ENCODE measurements at regions not wholly inside any gene's neighbourhood (a gene's known extent, or its start where the extent isn't known, plus 50 kb on each side); places are given as distances from the start of the nearest gene placed in this dataset.

GRCh38 chr4:116395408-116395807 lies 690.0 kb downstream of the TRAM1L1 start:
- in situ Hi-C loops (cut with MboI; ENCODE audit: low sequenced_read_pairs) (no loop called here), dilution Hi-C loops (cut with HindIII; ENCODE audit: low sequenced_read_pairs, unreplicated experiment) (no loop called here), intact Hi-C loops (cut with micrococcal nuclease) (no loop called here)
- DNase-seq (no peak), ATAC-seq (ENCODE audit: low read depth) (no peak)
- no TSS peak for BruUV-seq (replicated peaks)
- Histone ChIP-seq H3K14ac (replicated peaks; ENCODE audit: low read depth, low read length) (no peak overlapping the region), H2BK120ac (ENCODE audit: low read depth, low read length) (no peak overlapping the region), H3K23ac (ENCODE audit: low read depth, low read length) (no peak overlapping the region), H4K91ac (ENCODE audit: insufficient read depth, low read depth, low read length) (no peak overlapping the region), H3K4me3 (ENCODE audit: insufficient read depth, low read depth, low read length) (no peak overlapping the region), H3K18ac (ENCODE audit: low read depth, low read length) (no peak overlapping the region), H3K27me3 (ENCODE audit: control insufficient read depth, insufficient read depth, low read length) (no peaks in the 10 kb centered on the region), H3K36me3 (ENCODE audit: control insufficient read depth, insufficient read depth, low read length) (no peaks in the 10 kb centered on the region), H3K4ac (ENCODE audit: low read depth, low read length) (no peak overlapping the region), H4K20me1 (ENCODE audit: insufficient read depth, low read length) (no peaks in the 10 kb centered on the region), H3K9ac (ENCODE audit: low read depth, low read length) (no peak overlapping the region), H2AK5ac (ENCODE audit: low read depth, low read length) (no peak overlapping the region), H2BK20ac (ENCODE audit: low read depth, low read length) (no peak overlapping the region), H2BK5ac (ENCODE audit: low read depth, low read length, poor library complexity, severe bottlenecking) (no peak overlapping the region), H3K79me1 (ENCODE audit: low read depth in 1 of 2, low read length in 2 of 2) (no peaks in the 10 kb centered on the region), H3K4me2 (ENCODE audit: low read depth, low read length) (no peak overlapping the region), H2AK9ac (replicated peaks; ENCODE audit: low read depth, low read length, poor library complexity) (no peak overlapping the region), H4K8ac (ENCODE audit: low read depth in 2 of 2, low read length in 2 of 2) (no peak overlapping the region), H3K9me1 (ENCODE audit: insufficient read depth, low read length) (no peaks in the 10 kb centered on the region), H3K56ac (ENCODE audit: extremely low read depth, insufficient read depth, low read length) (no peak overlapping the region), H2BK15ac (ENCODE audit: low read depth, low read length) (no peak overlapping the region), H3K4me1 (ENCODE audit: control insufficient read depth, insufficient read depth, low read length) (no peaks in the 10 kb centered on the region), H3K27ac (ENCODE audit: insufficient read depth, low read length) (no peak overlapping the region), H4K5ac (ENCODE audit: low read depth, low read length) (no peak overlapping the region), H3K9me3 (ENCODE audit: control insufficient read depth, insufficient read depth, low read length) (peaks cover 2% of the 10 kb centered on the region; the same call in 1 of the 2 replicates), H2AFZ (replicated peaks; ENCODE audit: low read length, poor library complexity) (no peak overlapping the region)
- TF ChIP-seq USF2 (IDR thresholded peaks at IDR 0.05; ENCODE audit: low read depth, low read length) (no peak), CEBPB (IDR thresholded peaks at IDR 0.05; ENCODE audit: low read depth, low read length) (no peak), BHLHE40 (IDR thresholded peaks at IDR 0.05; ENCODE audit: low read depth, low read length) (no peak), MXI1 (IDR thresholded peaks at IDR 0.05; ENCODE audit: borderline replicate concordance, low read depth, low read length) (no peak), RFX5 (IDR thresholded peaks at IDR 0.05; ENCODE audit: low read depth, low read length) (no peak), MAFK (IDR thresholded peaks at IDR 0.05; ENCODE audit: low read depth, low read length) (no peak), RAD21 (IDR thresholded peaks at IDR 0.05; ENCODE audit: low read length) (no peak), NFE2L2 (IDR thresholded peaks at IDR 0.05; ENCODE audit: low read depth, low read length) (no peak), CTCF (conservative IDR thresholded peaks at IDR 0.05; ENCODE audit: low read depth, low read length) (no peak), CHD1 (IDR thresholded peaks at IDR 0.05; ENCODE audit: low read depth, low read length) (no peak), POLR2A (IDR thresholded peaks at IDR 0.05; ENCODE audit: low read depth, low read length) (no peak)
- ChIA-PET CTCF (no interaction called here), POLR2A (ENCODE audit: unreplicated experiment) (no interaction called here)
- WGBS, 2 experiments (ENCODE audit: extremely low coverage in 2 of 2, insufficient read length in 1 of 2): no CpG with 5 or more reads among the region's 3 CpGs

All from IMR-90 (cell line).